WTC11 (cell line): ENCODE measurements at regions not wholly inside any gene's neighbourhood (a gene's known extent, or its start where the extent isn't known, plus 50 kb on each side); places are given as distances from the start of the nearest gene placed in this dataset.

Source experiments
- ATAC-seq: fragments of 200-7000 bp; cut with Tn5 transposase; 2 replicates; pipeline ENCODE4 v1.10.0; 2021; ENCODE audit warnings: mild to moderate bottlenecking, moderate library complexity
- CTCF ChIA-PET: fragments of 300-600 bp; sonication (Branson Sonifier 250); formaldehyde crosslinking; loops from one replicate; lab custom pipeline; 2021; ENCODE audit warnings: antibody characterized with exemption; lab: Charles Lee
- POLR2A ChIA-PET: fragments of 350-600 bp; sonication (Branson Sonifier 250); formaldehyde crosslinking; loops from one replicate; lab custom pipeline; 2021; ENCODE audit warnings: antibody characterized with exemption; lab: Charles Lee
- DNase-seq: peaks from one replicate; pipeline ENCODE4 v3.0.0; 2021; ENCODE audit warnings: low spot score
- H3K27ac Mint-ChIP-seq: 2 replicates; pipeline ENCODE4 v1.8.0; 2021; ENCODE audit warnings: mixed read lengths
- H3K27me3 Mint-ChIP-seq: 2 replicates; pipeline ENCODE4 v1.8.0; 2021; ENCODE audit warnings: low read depth, mild to moderate bottlenecking, moderate library complexity, mixed read lengths
- H3K36me3 Mint-ChIP-seq: 2 replicates; pipeline ENCODE4 v1.8.0; 2021; ENCODE audit warnings: mixed read lengths
- H3K4me1 Mint-ChIP-seq: 2 replicates; pipeline ENCODE4 v1.8.0; 2022; ENCODE audit warnings: mixed read lengths
- H3K4me3 Mint-ChIP-seq: 2 replicates; pipeline ENCODE4 v1.8.0; 2021; ENCODE audit warnings: mild to moderate bottlenecking, moderate library complexity, mixed read lengths
- H3K9me3 Mint-ChIP-seq: 2 replicates; pipeline ENCODE4 v1.8.0; 2021; ENCODE audit warnings: mixed read lengths
- ARID4B ChIP-seq: sonication (generic); formaldehyde crosslinking; IDR thresholded peaks from 2 replicates; pipeline ENCODE4 v1.8.0; 2023; ENCODE audit warnings: missing genetic modification reagents, mild to moderate bottlenecking, borderline replicate concordance
- CREB1 ChIP-seq: sonication (generic); formaldehyde crosslinking; IDR thresholded peaks from 2 replicates; pipeline ENCODE4 v1.8.0; 2023; ENCODE audit warnings: mild to moderate bottlenecking, missing genetic modification reagents
- CTCF ChIP-seq: fragments of 200-600 bp; IDR thresholded peaks from 2 replicates; pipeline ENCODE4 v1.8.0; 2022; ENCODE audit warnings: antibody characterized with exemption
- E2F5 ChIP-seq: sonication (generic); formaldehyde crosslinking; IDR thresholded peaks from 2 replicates; pipeline ENCODE4 v1.8.1; 2022; ENCODE audit warnings: mild to moderate bottlenecking, moderate library complexity, missing genetic modification reagents
- FOXP4 ChIP-seq: sonication (generic); formaldehyde crosslinking; IDR thresholded peaks from 2 replicates; pipeline ENCODE4 v1.8.0; 2022; ENCODE audit warnings: mild to moderate bottlenecking, missing genetic modification reagents
- GTF2I ChIP-seq: fragments of 250-450 bp; sonication (Bioruptor Pico); conservative IDR thresholded peaks from 2 replicates; pipeline ENCODE4 v1.4.0; 2021; ENCODE audit warnings: mild to moderate bottlenecking
- JUN ChIP-seq: sonication (generic); formaldehyde crosslinking; IDR thresholded peaks from 2 replicates; pipeline ENCODE4 v1.8.0; 2023; ENCODE audit warnings: mild to moderate bottlenecking, missing genetic modification reagents
- NFE2L1 ChIP-seq: sonication (generic); formaldehyde crosslinking; IDR thresholded peaks from 2 replicates; pipeline ENCODE4 v1.8.1; 2023; ENCODE audit warnings: missing genetic modification reagents
- NR3C1 ChIP-seq: sonication (generic); formaldehyde crosslinking; conservative IDR thresholded peaks from 2 replicates; pipeline ENCODE4 v1.8.1; 2023; ENCODE audit warnings: low read depth, mild to moderate bottlenecking, missing genetic modification reagents
- OVOL2 ChIP-seq: fragments of 250-450 bp; sonication (Bioruptor Pico); IDR thresholded peaks from 2 replicates; pipeline ENCODE4 v1.9.0; 2021; ENCODE audit warnings: mild to moderate bottlenecking, borderline replicate concordance
- PREB ChIP-seq: sonication (generic); formaldehyde crosslinking; IDR thresholded peaks from 2 replicates; pipeline ENCODE4 v1.8.1; 2022; ENCODE audit warnings: mild to moderate bottlenecking, missing genetic modification reagents, moderate library complexity, borderline replicate concordance
- RORB ChIP-seq: fragments of 250-450 bp; sonication (Bioruptor Pico); IDR thresholded peaks from 2 replicates; pipeline ENCODE4 v1.9.0; 2021; ENCODE audit warnings: mild to moderate bottlenecking
- TP53 ChIP-seq: sonication (generic); formaldehyde crosslinking; IDR thresholded peaks from 2 replicates; pipeline ENCODE4 v1.8.1; 2023; ENCODE audit warnings: mild to moderate bottlenecking, missing genetic modification reagents
- USF1 ChIP-seq: sonication (generic); formaldehyde crosslinking; IDR thresholded peaks from 2 replicates; pipeline ENCODE4 v1.8.0; 2022; ENCODE audit warnings: mild to moderate bottlenecking, missing genetic modification reagents
- ZBTB21 ChIP-seq: sonication (generic); formaldehyde crosslinking; IDR thresholded peaks from 2 replicates; pipeline ENCODE4 v1.8.1; 2023; ENCODE audit warnings: mild to moderate bottlenecking, missing genetic modification reagents, borderline replicate concordance
- ZNF263 ChIP-seq: sonication (generic); formaldehyde crosslinking; IDR thresholded peaks from 2 replicates; pipeline ENCODE4 v1.8.1; 2022; ENCODE audit warnings: low read depth, mild to moderate bottlenecking, moderate library complexity, missing genetic modification reagents
- ZNF317 ChIP-seq: sonication (generic); formaldehyde crosslinking; IDR thresholded peaks from 2 replicates; pipeline ENCODE4 v1.8.1; 2023; ENCODE audit warnings: low read depth, mild to moderate bottlenecking, moderate library complexity, missing genetic modification reagents, borderline replicate concordance
- TF ChIP-seq, protein P1 (sequence below): sonication (generic); formaldehyde crosslinking; IDR thresholded peaks from 2 replicates; pipeline ENCODE4 v1.8.0; 2023; ENCODE audit warnings: missing genetic modification reagents
- TF ChIP-seq, protein P2 (sequence below): sonication (generic); formaldehyde crosslinking; IDR thresholded peaks from 2 replicates; pipeline ENCODE4 v1.8.1; 2023; ENCODE audit warnings: mild to moderate bottlenecking, moderate library complexity, missing genetic modification reagents
- TF ChIP-seq, protein P3 (sequence below): sonication (generic); formaldehyde crosslinking; conservative IDR thresholded peaks from 2 replicates; pipeline ENCODE4 v1.8.1; 2023; ENCODE audit warnings: mild to moderate bottlenecking, low read depth, missing genetic modification reagents, moderate library complexity

GRCh38 chr12:5195244-5195643 lies 151.6 kb downstream of the KCNA5 start:
- POLR2A ChIA-PET, result no interaction called here
- no peak overlapping the region for H3K4me3 Mint-ChIP-seq
- H3K27me3 Mint-ChIP-seq, result no peaks in the 10 kb centered on the region
- no peak overlapping the region for H3K27ac Mint-ChIP-seq
- 0 out of 2 replicates have a peak, but pooled peaks cover 3% of the 10 kb centered on the region for H3K9me3 Mint-ChIP-seq
- H3K4me1 Mint-ChIP-seq, result no peaks in the 10 kb centered on the region
- CTCF ChIA-PET, result no interaction called here
- H3K36me3 Mint-ChIP-seq, result no peaks in the 10 kb centered on the region; the same call in 1 of the 2 replicates
- DNase-seq, result no peak
- no peak for ATAC-seq
- TF ChIP-seq ARID4B (CRISPR knock-in tag), result no peak
- TF ChIP-seq USF1 (CRISPR knock-in tag), result no peak
- TF ChIP-seq E2F5 (CRISPR knock-in tag), result no peak
- no peak for TF ChIP-seq TP53 (CRISPR knock-in tag)
- no peak for TF ChIP-seq GTF2I (CRISPR knock-in tag)
- TF ChIP-seq FOXP4 (CRISPR knock-in tag), result no peak
- TF ChIP-seq, protein P1, sequence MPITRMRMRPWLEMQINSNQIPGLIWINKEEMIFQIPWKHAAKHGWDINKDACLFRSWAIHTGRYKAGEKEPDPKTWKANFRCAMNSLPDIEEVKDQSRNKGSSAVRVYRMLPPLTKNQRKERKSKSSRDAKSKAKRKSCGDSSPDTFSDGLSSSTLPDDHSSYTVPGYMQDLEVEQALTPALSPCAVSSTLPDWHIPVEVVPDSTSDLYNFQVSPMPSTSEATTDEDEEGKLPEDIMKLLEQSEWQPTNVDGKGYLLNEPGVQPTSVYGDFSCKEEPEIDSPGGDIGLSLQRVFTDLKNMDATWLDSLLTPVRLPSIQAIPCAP (CRISPR knock-in tag), result no peak
- no peak for TF ChIP-seq RORB (CRISPR knock-in tag)
- TF ChIP-seq CTCF, result no peak
- no peak for TF ChIP-seq ZNF263
- no peak for TF ChIP-seq JUN
- no peak for TF ChIP-seq PREB (CRISPR knock-in tag)
- no peak for TF ChIP-seq ZBTB21
- TF ChIP-seq, protein P2, sequence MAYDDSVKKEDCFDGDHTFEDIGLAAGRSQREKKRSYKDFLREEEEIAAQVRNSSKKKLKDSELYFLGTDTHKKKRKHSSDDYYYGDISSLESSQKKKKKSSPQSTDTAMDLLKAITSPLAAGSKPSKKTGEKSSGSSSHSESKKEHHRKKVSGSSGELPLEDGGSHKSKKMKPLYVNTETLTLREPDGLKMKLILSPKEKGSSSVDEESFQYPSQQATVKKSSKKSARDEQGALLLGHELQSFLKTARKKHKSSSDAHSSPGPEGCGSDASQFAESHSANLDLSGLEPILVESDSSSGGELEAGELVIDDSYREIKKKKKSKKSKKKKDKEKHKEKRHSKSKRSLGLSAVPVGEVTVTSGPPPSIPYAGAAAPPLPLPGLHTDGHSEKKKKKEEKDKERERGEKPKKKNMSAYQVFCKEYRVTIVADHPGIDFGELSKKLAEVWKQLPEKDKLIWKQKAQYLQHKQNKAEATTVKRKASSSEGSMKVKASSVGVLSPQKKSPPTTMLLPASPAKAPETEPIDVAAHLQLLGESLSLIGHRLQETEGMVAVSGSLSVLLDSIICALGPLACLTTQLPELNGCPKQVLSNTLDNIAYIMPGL (CRISPR knock-in tag), result no peak
- TF ChIP-seq, protein P3, sequence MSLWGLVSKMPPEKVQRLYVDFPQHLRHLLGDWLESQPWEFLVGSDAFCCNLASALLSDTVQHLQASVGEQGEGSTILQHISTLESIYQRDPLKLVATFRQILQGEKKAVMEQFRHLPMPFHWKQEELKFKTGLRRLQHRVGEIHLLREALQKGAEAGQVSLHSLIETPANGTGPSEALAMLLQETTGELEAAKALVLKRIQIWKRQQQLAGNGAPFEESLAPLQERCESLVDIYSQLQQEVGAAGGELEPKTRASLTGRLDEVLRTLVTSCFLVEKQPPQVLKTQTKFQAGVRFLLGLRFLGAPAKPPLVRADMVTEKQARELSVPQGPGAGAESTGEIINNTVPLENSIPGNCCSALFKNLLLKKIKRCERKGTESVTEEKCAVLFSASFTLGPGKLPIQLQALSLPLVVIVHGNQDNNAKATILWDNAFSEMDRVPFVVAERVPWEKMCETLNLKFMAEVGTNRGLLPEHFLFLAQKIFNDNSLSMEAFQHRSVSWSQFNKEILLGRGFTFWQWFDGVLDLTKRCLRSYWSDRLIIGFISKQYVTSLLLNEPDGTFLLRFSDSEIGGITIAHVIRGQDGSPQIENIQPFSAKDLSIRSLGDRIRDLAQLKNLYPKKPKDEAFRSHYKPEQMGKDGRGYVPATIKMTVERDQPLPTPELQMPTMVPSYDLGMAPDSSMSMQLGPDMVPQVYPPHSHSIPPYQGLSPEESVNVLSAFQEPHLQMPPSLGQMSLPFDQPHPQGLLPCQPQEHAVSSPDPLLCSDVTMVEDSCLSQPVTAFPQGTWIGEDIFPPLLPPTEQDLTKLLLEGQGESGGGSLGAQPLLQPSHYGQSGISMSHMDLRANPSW (CRISPR knock-in tag), result no peak
- no peak for TF ChIP-seq ZNF317 (CRISPR knock-in tag)
- no peak for TF ChIP-seq NFE2L1 (CRISPR knock-in tag)
- no peak for TF ChIP-seq CREB1 (CRISPR knock-in tag)
- no peak for TF ChIP-seq OVOL2
- TF ChIP-seq NR3C1 (CRISPR knock-in tag), result no peak
- TF ChIP-seq, all 79 proteins: peak for 0
